HFFc6 (cell line): ENCODE measurements at regions not wholly inside any gene's neighbourhood (a gene's known extent, or its start where the extent isn't known, plus 50 kb on each side); places are given as distances from the start of the nearest gene placed in this dataset.

ENCODE experiments used
- DNase-seq: peaks from one replicate; pipeline ENCODE4 v3.0.0-alpha.2; 2018
- H3K27ac Mint-ChIP-seq: 2 replicates; pipeline ENCODE4 v1.8.0; 2020; ENCODE audit warnings: mild to moderate bottlenecking, mixed read lengths
- H3K27me3 Mint-ChIP-seq: 2 replicates; pipeline ENCODE4 v1.8.0; 2021; ENCODE audit warnings: mild to moderate bottlenecking, moderate library complexity, mixed read lengths; ENCODE audit not compliant: insufficient read depth
- H3K36me3 Mint-ChIP-seq: 2 replicates; pipeline ENCODE4 v1.8.0; 2021; ENCODE audit warnings: low read depth, mixed read lengths
- H3K4me1 Mint-ChIP-seq: 2 replicates; pipeline ENCODE4 v1.8.0; 2020; ENCODE audit warnings: low read depth, mixed read lengths
- H3K4me3 Mint-ChIP-seq: 2 replicates; pipeline ENCODE4 v1.8.0; 2020; ENCODE audit warnings: mild to moderate bottlenecking, moderate library complexity, mixed read lengths
- H3K9me3 Mint-ChIP-seq: 2 replicates; pipeline ENCODE4 v1.8.0; 2020; ENCODE audit warnings: mild to moderate bottlenecking, mixed read lengths
- TF ChIP-seq, protein P1 (sequence below): fragments of 200-600 bp; sonication (generic); IDR thresholded peaks from 2 replicates; pipeline ENCODE4 v1.5.0; 2021; ENCODE audit warnings: antibody characterized with exemption, mild to moderate bottlenecking

DNA sequence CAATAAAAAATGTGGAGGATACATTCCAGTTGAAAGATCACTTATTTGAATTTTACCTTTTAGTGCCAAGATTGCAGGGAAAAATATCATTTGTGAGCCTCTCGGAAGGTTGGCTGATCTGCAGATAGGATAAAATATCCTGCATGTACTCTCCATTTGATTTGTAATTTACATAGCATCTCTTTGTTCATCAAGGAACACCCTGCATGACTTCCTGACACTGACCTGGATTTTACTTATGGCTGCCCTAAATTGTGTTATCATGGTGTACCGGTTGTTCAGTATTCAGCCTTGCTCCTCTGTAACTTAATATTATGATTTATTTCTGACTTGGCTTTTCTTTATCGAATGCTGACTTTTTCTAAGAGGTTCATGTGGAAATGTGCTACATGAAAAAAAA is 226.4 kb downstream of the PIK3C3 start:
- Mint-ChIP-seq H3K27me3 (peaks cover 2% of the 10 kb centered on the region), H3K36me3 (peaks cover 8% of the 10 kb centered on the region; the same call in 1 of the 2 replicates)
- no peak for DNase-seq

DNA sequence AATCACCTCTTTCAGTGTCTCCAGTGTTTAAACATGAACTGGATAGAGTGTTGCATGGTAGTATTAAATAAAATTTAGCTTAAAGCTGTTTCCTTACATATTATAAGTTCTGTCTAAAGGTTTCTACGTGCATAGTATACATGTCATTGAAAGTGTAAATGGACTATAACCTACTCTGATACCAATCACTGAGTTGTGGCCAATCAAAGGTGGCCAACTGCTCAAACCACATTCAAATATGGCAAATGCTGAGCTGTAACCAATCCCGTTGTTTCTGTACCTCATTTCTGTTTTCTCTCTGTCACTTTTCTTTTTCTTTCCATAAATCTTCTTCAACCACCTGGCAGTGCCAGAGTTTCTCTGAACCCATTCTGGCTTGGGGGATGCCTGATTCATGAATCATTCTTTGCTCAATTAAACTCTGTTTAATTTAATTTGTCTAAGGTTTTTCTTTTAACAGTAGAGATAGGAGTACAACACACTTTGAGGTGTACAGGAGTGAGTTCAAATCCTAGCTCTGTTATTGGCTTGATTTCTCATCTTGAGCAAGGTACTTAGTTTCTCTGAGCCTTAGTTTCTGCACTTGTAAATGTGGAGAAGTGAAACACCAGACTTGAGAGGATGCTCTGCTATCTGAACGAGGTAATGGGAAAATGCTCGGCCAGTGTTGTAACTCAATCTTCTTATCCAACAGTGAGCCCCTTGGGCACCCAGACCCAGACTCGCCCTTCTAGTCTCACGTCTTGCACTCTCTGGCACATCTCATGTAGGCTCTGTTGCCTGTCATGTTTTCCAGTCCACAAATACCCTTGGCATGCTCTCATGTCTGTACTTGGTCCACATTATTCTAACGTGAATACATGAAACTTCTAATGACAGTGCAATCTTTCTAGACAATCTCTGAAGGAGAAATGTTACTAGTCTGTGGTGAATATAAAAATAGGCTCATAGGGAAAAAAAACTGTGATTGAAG is 228.0 kb downstream of the PIK3C3 start:
- peak overlapping the region; percentile 83 for H3K27ac Mint-ChIP-seq
- peaks cover 1% of the 10 kb centered on the region for H3K27me3 Mint-ChIP-seq
- H3K9me3 Mint-ChIP-seq, result no peaks in the 10 kb centered on the region
- peaks cover 8% of the 10 kb centered on the region; the same call in 1 of the 2 replicates for H3K36me3 Mint-ChIP-seq
- TF ChIP-seq, protein P1, sequence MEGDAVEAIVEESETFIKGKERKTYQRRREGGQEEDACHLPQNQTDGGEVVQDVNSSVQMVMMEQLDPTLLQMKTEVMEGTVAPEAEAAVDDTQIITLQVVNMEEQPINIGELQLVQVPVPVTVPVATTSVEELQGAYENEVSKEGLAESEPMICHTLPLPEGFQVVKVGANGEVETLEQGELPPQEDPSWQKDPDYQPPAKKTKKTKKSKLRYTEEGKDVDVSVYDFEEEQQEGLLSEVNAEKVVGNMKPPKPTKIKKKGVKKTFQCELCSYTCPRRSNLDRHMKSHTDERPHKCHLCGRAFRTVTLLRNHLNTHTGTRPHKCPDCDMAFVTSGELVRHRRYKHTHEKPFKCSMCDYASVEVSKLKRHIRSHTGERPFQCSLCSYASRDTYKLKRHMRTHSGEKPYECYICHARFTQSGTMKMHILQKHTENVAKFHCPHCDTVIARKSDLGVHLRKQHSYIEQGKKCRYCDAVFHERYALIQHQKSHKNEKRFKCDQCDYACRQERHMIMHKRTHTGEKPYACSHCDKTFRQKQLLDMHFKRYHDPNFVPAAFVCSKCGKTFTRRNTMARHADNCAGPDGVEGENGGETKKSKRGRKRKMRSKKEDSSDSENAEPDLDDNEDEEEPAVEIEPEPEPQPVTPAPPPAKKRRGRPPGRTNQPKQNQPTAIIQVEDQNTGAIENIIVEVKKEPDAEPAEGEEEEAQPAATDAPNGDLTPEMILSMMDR, result no peak
- peak; percentile 64 for DNase-seq
- H3K4me3 Mint-ChIP-seq, result peak overlapping the region; percentile 38
- H3K4me1 Mint-ChIP-seq, result peaks cover 36% of the 10 kb centered on the region

More for the DNA sequence above, 226.4 kb downstream of the PIK3C3 start:
- TF ChIP-seq, protein P1, result no peak
- no peak overlapping the region for H3K4me3 Mint-ChIP-seq
- peaks cover 36% of the 10 kb centered on the region for H3K4me1 Mint-ChIP-seq
- no peaks in the 10 kb centered on the region for H3K9me3 Mint-ChIP-seq
- no peak overlapping the region for H3K27ac Mint-ChIP-seq

- H3K4me3 Mint-ChIP-seq, result peak overlapping the region; percentile 38; the same call in 1 of the 2 replicates
- H3K36me3 Mint-ChIP-seq, result peaks cover 8% of the 10 kb centered on the region; the same call in 1 of the 2 replicates
- H3K9me3 Mint-ChIP-seq, result no peaks in the 10 kb centered on the region
- TF ChIP-seq, protein P1, result no peak
- H3K27me3 Mint-ChIP-seq, result no peaks in the 10 kb centered on the region; the same call in none of the 2 replicates
- DNase-seq, result peak; percentile 84
- H3K4me1 Mint-ChIP-seq, result peaks cover 36% of the 10 kb centered on the region
- peak overlapping the region; percentile 83 for H3K27ac Mint-ChIP-seq
Measured at GRCh38 chr18:42183746-42184145, 228.7 kb downstream of the PIK3C3 start.

GRCh38 chr18:42184685-42185477 is 229.8 kb downstream of the PIK3C3 start:
- no peak overlapping the region for H3K27ac Mint-ChIP-seq
- no peak overlapping the region for H3K4me3 Mint-ChIP-seq
- TF ChIP-seq, protein P1, result no peak
- H3K4me1 Mint-ChIP-seq, result peaks cover 36% of the 10 kb centered on the region
- peaks cover 4% of the 10 kb centered on the region; the same call in 1 of the 2 replicates for H3K9me3 Mint-ChIP-seq
- peaks cover 8% of the 10 kb centered on the region; the same call in 1 of the 2 replicates for H3K36me3 Mint-ChIP-seq
- DNase-seq, result no peak
- no peaks in the 10 kb centered on the region; the same call in none of the 2 replicates for H3K27me3 Mint-ChIP-seq

DNA sequence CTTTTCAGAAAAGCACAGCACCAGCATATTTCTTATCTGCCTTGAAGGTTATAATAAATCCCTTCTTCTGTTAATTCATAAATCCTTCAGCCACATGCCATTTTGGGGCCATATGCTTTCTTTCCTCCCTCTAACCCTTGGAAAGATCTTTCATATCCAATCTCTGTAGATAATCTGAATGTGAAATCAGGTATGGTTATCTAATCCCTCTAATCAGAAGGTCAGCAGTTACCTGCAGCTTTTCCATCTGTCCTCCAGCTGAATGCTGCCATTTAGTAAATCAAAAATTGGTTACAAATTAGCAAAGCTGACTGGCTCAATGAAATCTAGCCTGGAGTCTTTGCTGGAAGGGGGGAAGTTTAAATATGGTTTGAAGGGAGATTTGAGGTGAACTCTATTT is 230.5 kb downstream of the PIK3C3 start:
- TF ChIP-seq, protein P1, result no peak
- H3K4me3 Mint-ChIP-seq, result no peak overlapping the region

More for the DNA sequence above, 230.5 kb downstream of the PIK3C3 start:
- H3K4me1 Mint-ChIP-seq, result peaks cover 36% of the 10 kb centered on the region
- H3K36me3 Mint-ChIP-seq, result peaks cover 8% of the 10 kb centered on the region; the same call in 1 of the 2 replicates
- H3K27ac Mint-ChIP-seq, result no peak overlapping the region
- H3K9me3 Mint-ChIP-seq, result peaks cover 4% of the 10 kb centered on the region; the same call in 1 of the 2 replicates
- H3K27me3 Mint-ChIP-seq, result no peaks in the 10 kb centered on the region; the same call in none of the 2 replicates
- DNase-seq, result no peak
